ENCODE measurements at regions not wholly inside any gene's neighbourhood (a gene's known extent, or its start where the extent isn't known, plus 50 kb on each side); places are given as distances from the start of the nearest gene placed in this dataset.

DNA sequence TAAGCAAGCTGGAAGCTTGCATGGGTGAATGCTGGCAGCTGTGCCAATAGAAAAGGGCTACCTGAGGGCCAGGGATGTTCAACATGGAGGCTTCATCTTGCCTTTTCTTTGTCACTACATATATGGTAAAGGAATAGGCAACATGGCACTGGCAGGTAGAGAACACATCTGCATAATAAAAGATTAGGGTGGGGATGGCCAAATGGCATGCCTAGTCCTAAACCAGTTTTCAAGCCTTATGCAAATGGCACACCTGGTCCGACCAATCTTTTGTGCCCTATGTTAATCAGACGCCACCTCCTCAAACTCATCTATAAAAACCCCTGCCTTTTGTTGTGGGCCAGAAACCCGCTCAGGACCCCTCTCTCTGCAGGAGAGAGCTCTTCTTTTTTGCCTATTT is 216.8 kb upstream of the PROK2 start:
- Histone ChIP-seq H3K27me3 (ENCODE audit: insufficient read depth, low read length) (no peaks in the 10 kb centered on the region), H2BK12ac (ENCODE audit: insufficient read length, low read depth, low read length) (no peak overlapping the region), H3K56ac (ENCODE audit: insufficient read length, low read depth, low read length) (no peak overlapping the region), H2AK5ac (ENCODE audit: insufficient read length, low read length) (no peak overlapping the region), H2BK15ac (ENCODE audit: low read depth, low read length) (no peak overlapping the region), H3K9ac (ENCODE audit: extremely low read depth, insufficient read length, low read length) (no peak overlapping the region), H4K91ac (ENCODE audit: insufficient read length, low read depth, low read length) (no peak overlapping the region), H2BK20ac (ENCODE audit: low read depth, low read length, poor library complexity, severe bottlenecking) (no peak overlapping the region), H3K23ac (ENCODE audit: insufficient read length, low read depth, low read length) (no peak overlapping the region), H3K9me3 (ENCODE audit: control insufficient read depth, low read depth, low read length) (no peaks in the 10 kb centered on the region), H3K18ac (ENCODE audit: insufficient read length, low read depth, low read length) (no peak overlapping the region), H3K14ac (ENCODE audit: insufficient read depth, low read length) (no peak overlapping the region), H2AFZ (ENCODE audit: low read length) (no peak overlapping the region), H3K4me1 (ENCODE audit: insufficient read depth, low read length) (peaks cover 24% of the 10 kb centered on the region), H3K27ac (ENCODE audit: insufficient read length, low read depth, low read length) (no peak overlapping the region), H3K79me1 (ENCODE audit: insufficient read depth, low read depth, low read length, poor library complexity, severe bottlenecking) (no peaks in the 10 kb centered on the region), H3K4me2 (ENCODE audit: insufficient read depth, insufficient read length, low read length) (no peak overlapping the region), H4K8ac (replicated peaks; ENCODE audit: insufficient read length, low read depth, low read length) (no peak overlapping the region), H3T11ph (ENCODE audit: low read length) (no peak overlapping the region), H4K20me1 (ENCODE audit: control insufficient read depth, insufficient read depth, insufficient read length) (no peaks in the 10 kb centered on the region), H3K79me2 (ENCODE audit: insufficient read depth, low read length) (no peaks in the 10 kb centered on the region), H2BK120ac (ENCODE audit: low read depth, low read length, poor library complexity, severe bottlenecking) (no peak overlapping the region), H3K4ac (ENCODE audit: low read depth, low read length) (no peak overlapping the region), H4K5ac (ENCODE audit: insufficient read length, low read depth, low read length) (no peak overlapping the region), H2BK5ac (ENCODE audit: insufficient read length, low read length) (no peak overlapping the region), H3K23me2 (ENCODE audit: insufficient read length, low read depth, low read length, poor library complexity, severe bottlenecking) (no peaks in the 10 kb centered on the region)
- TF ChIP-seq, protein P1, sequence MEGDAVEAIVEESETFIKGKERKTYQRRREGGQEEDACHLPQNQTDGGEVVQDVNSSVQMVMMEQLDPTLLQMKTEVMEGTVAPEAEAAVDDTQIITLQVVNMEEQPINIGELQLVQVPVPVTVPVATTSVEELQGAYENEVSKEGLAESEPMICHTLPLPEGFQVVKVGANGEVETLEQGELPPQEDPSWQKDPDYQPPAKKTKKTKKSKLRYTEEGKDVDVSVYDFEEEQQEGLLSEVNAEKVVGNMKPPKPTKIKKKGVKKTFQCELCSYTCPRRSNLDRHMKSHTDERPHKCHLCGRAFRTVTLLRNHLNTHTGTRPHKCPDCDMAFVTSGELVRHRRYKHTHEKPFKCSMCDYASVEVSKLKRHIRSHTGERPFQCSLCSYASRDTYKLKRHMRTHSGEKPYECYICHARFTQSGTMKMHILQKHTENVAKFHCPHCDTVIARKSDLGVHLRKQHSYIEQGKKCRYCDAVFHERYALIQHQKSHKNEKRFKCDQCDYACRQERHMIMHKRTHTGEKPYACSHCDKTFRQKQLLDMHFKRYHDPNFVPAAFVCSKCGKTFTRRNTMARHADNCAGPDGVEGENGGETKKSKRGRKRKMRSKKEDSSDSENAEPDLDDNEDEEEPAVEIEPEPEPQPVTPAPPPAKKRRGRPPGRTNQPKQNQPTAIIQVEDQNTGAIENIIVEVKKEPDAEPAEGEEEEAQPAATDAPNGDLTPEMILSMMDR (conservative IDR thresholded peaks at IDR 0.05), result no peak
- no CpG with 5 or more reads among the region's 3 CpGs for WGBS (ENCODE audit: extremely low coverage, insufficient read length, low lambda C conversion rate)
- Mint-ChIP-seq H3K4me1 (peaks cover 40 to 42% of the 10 kb centered on the region in 2 experiments), H3K4me3 (no peak overlapping the region), H3K27ac (peak overlapping the region in 1 of 3 experiments; percentile 48; a peak in 1 of 7 replicates), H3K27me3 (ENCODE audit: low read depth) (peaks cover 3% of the 10 kb centered on the region; the same call in 1 of the 2 replicates), H3K36me3 (ENCODE audit: insufficient read depth in 1 of 3, low read depth in 3 of 3) (peaks cover 0 to 6% (median 3%) of the 10 kb centered on the region in 3 experiments; a peak in 5 of 7 replicates), H3K9me3 (peaks cover 3% of the 10 kb centered on the region in 2 experiments)
- peak; percentile 53 for DNase-seq

Data from H9 (cell line).